ENCODE measurements at regions not wholly inside any gene's neighbourhood (a gene's known extent, or its start where the extent isn't known, plus 50 kb on each side); places are given as distances from the start of the nearest gene placed in this dataset.

DNA sequence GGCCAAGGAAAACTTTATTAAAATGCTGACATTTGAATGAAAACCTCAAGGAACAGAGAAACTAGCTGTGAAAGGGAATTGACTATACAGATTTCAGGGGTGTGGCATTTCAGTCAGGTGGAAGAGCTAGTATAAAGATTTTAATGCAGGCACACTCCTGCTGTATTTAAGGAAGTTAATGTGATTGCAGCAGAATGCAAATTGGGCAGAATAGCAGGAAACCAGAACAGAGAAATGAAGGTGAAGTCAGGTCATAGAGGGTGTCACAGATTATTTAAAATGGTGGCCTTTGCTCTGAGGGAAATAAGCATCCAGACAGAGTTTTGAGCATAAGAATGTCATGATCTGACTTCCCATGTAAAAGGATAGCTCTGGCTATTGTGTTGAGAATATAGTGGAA, 898.1 kb upstream of the WWC1 start:
- TF ChIP-seq, protein P1, sequence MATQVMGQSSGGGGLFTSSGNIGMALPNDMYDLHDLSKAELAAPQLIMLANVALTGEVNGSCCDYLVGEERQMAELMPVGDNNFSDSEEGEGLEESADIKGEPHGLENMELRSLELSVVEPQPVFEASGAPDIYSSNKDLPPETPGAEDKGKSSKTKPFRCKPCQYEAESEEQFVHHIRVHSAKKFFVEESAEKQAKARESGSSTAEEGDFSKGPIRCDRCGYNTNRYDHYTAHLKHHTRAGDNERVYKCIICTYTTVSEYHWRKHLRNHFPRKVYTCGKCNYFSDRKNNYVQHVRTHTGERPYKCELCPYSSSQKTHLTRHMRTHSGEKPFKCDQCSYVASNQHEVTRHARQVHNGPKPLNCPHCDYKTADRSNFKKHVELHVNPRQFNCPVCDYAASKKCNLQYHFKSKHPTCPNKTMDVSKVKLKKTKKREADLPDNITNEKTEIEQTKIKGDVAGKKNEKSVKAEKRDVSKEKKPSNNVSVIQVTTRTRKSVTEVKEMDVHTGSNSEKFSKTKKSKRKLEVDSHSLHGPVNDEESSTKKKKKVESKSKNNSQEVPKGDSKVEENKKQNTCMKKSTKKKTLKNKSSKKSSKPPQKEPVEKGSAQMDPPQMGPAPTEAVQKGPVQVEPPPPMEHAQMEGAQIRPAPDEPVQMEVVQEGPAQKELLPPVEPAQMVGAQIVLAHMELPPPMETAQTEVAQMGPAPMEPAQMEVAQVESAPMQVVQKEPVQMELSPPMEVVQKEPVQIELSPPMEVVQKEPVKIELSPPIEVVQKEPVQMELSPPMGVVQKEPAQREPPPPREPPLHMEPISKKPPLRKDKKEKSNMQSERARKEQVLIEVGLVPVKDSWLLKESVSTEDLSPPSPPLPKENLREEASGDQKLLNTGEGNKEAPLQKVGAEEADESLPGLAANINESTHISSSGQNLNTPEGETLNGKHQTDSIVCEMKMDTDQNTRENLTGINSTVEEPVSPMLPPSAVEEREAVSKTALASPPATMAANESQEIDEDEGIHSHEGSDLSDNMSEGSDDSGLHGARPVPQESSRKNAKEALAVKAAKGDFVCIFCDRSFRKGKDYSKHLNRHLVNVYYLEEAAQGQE (IDR thresholded peaks at IDR 0.05) = no peak
- TF ChIP-seq TAF1 (conservative IDR thresholded peaks at IDR 0.05) (no peak), NR2F2 (IDR thresholded peaks at IDR 0.05) (no peak), GABPA (IDR thresholded peaks at IDR 0.05 in 1 of 2, conservative IDR thresholded peaks at IDR 0.05 in 1 of 2) (no peak), EGR1 (IDR thresholded peaks at IDR 0.05; ENCODE audit: low read depth in 2 of 2) (no peak), JUND (IDR thresholded peaks at IDR 0.05) (no peak), FOXA1 (IDR thresholded peaks at IDR 0.05) (no peak), HNF4G (IDR thresholded peaks at IDR 0.05) (no peak), RAD21 (IDR thresholded peaks at IDR 0.05) (no peak), SP1 (IDR thresholded peaks at IDR 0.05) (no peak), RXRA (IDR thresholded peaks at IDR 0.05) (no peak)
- TF ChIP-seq, protein P2, sequence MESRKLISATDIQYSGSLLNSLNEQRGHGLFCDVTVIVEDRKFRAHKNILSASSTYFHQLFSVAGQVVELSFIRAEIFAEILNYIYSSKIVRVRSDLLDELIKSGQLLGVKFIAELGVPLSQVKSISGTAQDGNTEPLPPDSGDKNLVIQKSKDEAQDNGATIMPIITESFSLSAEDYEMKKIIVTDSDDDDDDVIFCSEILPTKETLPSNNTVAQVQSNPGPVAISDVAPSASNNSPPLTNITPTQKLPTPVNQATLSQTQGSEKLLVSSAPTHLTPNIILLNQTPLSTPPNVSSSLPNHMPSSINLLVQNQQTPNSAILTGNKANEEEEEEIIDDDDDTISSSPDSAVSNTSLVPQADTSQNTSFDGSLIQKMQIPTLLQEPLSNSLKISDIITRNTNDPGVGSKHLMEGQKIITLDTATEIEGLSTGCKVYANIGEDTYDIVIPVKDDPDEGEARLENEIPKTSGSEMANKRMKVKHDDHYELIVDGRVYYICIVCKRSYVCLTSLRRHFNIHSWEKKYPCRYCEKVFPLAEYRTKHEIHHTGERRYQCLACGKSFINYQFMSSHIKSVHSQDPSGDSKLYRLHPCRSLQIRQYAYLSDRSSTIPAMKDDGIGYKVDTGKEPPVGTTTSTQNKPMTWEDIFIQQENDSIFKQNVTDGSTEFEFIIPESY (IDR thresholded peaks at IDR 0.05) = no peak
- TF ChIP-seq, protein P3, sequence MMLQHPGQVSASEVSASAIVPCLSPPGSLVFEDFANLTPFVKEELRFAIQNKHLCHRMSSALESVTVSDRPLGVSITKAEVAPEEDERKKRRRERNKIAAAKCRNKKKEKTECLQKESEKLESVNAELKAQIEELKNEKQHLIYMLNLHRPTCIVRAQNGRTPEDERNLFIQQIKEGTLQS (IDR thresholded peaks at IDR 0.05) = no peak
- TF ChIP-seq, protein P4, sequence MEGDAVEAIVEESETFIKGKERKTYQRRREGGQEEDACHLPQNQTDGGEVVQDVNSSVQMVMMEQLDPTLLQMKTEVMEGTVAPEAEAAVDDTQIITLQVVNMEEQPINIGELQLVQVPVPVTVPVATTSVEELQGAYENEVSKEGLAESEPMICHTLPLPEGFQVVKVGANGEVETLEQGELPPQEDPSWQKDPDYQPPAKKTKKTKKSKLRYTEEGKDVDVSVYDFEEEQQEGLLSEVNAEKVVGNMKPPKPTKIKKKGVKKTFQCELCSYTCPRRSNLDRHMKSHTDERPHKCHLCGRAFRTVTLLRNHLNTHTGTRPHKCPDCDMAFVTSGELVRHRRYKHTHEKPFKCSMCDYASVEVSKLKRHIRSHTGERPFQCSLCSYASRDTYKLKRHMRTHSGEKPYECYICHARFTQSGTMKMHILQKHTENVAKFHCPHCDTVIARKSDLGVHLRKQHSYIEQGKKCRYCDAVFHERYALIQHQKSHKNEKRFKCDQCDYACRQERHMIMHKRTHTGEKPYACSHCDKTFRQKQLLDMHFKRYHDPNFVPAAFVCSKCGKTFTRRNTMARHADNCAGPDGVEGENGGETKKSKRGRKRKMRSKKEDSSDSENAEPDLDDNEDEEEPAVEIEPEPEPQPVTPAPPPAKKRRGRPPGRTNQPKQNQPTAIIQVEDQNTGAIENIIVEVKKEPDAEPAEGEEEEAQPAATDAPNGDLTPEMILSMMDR (IDR thresholded peaks at IDR 0.05; ENCODE audit: low read depth, low read length, missing input control) = no peak
- TF ChIP-seq, protein P5, sequence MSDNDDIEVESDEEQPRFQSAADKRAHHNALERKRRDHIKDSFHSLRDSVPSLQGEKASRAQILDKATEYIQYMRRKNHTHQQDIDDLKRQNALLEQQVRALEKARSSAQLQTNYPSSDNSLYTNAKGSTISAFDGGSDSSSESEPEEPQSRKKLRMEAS (IDR thresholded peaks at IDR 0.05) = no peak

DNA sequence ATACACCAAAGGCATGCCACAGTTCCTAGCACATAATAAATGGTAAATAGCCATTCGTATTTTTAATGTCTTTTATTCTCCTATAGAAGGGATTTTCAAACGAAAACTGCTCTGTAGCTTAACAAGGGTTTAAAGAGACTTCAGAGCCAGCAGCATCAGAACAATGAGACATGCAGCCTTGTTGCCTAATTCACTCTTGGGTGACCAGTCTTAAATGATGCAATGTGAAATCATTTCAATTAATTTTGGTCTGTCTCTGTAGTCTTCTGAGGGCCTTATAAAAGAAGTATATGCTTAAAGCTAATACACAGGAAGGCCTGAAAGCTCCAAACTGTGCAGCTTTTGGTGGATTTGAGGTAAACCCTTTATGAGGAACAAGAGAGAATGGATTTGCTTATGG, 888.8 kb upstream of the WWC1 start:
- no peaks in the 10 kb centered on the region for H3K4me1 ChIP-seq (ENCODE audit: control insufficient read depth in 4 of 4, insufficient read depth in 4 of 4, low read length in 3 of 4)
- WGBS = 70% methylated on average over 2 of the region's 2 CpGs
- TF ChIP-seq HNF4G (IDR thresholded peaks at IDR 0.05) (no peak), FOXA2 (IDR thresholded peaks at IDR 0.05) (no peak), FOXA1 (IDR thresholded peaks at IDR 0.05) (no peak), NR2F2 (IDR thresholded peaks at IDR 0.05) (no peak), EGR1 (IDR thresholded peaks at IDR 0.05; ENCODE audit: low read depth in 2 of 2) (no peak), YY1 (IDR thresholded peaks at IDR 0.05) (no peak), HNF4A (conservative IDR thresholded peaks at IDR 0.05) (no peak), RXRA (IDR thresholded peaks at IDR 0.05) (no peak), JUND (IDR thresholded peaks at IDR 0.05) (no peak)
- TF ChIP-seq, protein P5 (IDR thresholded peaks at IDR 0.05) = no peak
- TF ChIP-seq, protein P4 (IDR thresholded peaks at IDR 0.05; ENCODE audit: low read depth, low read length, missing input control) = no peak
- TF ChIP-seq, protein P2 (IDR thresholded peaks at IDR 0.05) = no peak

More for the DNA sequence above, 898.1 kb upstream of the WWC1 start:
- H3K9me3 ChIP-seq (ENCODE audit: control insufficient read depth in 4 of 4, low read length in 3 of 4) = no peaks in the 10 kb centered on the region
- H3K4me1 ChIP-seq (ENCODE audit: control insufficient read depth in 4 of 4, insufficient read depth in 4 of 4, low read length in 3 of 4) = no peaks in the 10 kb centered on the region
- DNase-seq (ENCODE audit: low spot score) = no peak
- no peak overlapping the region for H3K9ac ChIP-seq (ENCODE audit: low read depth in 1 of 2, low read length in 2 of 2)
- H3K27me3 ChIP-seq (ENCODE audit: control insufficient read depth in 4 of 4, insufficient read depth in 4 of 4, low read length in 3 of 4) = no peaks in the 10 kb centered on the region
- H3K27ac ChIP-seq (ENCODE audit: low read depth in 1 of 2, low read length in 2 of 2) = no peak overlapping the region
- H3K4me3 ChIP-seq (ENCODE audit: low read depth in 1 of 3, low read length in 3 of 3) = no peak overlapping the region
- H3K36me3 ChIP-seq (ENCODE audit: control insufficient read depth in 4 of 4, insufficient read depth in 3 of 4, low read depth in 1 of 4, low read length in 3 of 4) = no peaks in the 10 kb centered on the region

More for the DNA sequence above, 888.8 kb upstream of the WWC1 start:
- Histone ChIP-seq H3K27ac (ENCODE audit: low read depth in 1 of 2, low read length in 2 of 2) (no peak overlapping the region), H3K27me3 (ENCODE audit: control insufficient read depth in 4 of 4, insufficient read depth in 4 of 4, low read length in 3 of 4) (no peaks in the 10 kb centered on the region), H3K4me3 (ENCODE audit: low read depth in 1 of 3, low read length in 3 of 3) (no peak overlapping the region), H3K36me3 (ENCODE audit: control insufficient read depth in 4 of 4, insufficient read depth in 3 of 4, low read depth in 1 of 4, low read length in 3 of 4) (no peaks in the 10 kb centered on the region), H3K9ac (ENCODE audit: low read depth in 1 of 2, low read length in 2 of 2) (no peak overlapping the region), H3K9me3 (ENCODE audit: control insufficient read depth in 4 of 4, low read length in 3 of 4) (no peaks in the 10 kb centered on the region)
- DNase-seq (ENCODE audit: low spot score) = no peak

Data from liver (tissue), 8 donors.